Activated CD4-positive, alpha-beta T cell treated with anti-CD3 and anti-CD28 coated beads, Interleukin-2, amount 50 U/mL, for 16 hours (primary cell): ENCODE measurements at regions not wholly inside any gene's neighbourhood (a gene's known extent, or its start where the extent isn't known, plus 50 kb on each side); places are given as distances from the start of the nearest gene placed in this dataset.

Experiments used
- DNase-seq: peaks from one replicate; pipeline ENCODE4 v3.0.0-alpha.2; 2020

DNA sequence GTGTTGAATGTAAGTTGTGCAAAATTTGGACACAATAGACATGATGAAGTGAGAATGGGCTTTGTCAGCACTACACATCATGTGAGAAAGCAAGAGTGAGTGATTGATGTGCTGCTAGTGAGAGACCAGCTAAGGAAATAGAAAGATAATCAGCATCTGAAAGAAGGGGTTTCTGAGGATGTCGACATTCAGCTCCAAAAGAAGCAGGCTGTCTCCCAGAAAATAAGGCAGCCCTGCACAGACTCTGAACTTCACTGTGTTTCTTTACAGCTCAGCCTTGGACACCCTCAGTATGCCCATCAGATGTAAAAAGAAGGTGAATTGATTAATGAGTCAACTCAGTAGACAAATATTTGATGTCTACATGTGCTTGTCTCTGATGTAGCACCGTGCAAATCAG, 80.8 kb upstream of the ADCY2 start:
- DNase-seq: no peak

DNA sequence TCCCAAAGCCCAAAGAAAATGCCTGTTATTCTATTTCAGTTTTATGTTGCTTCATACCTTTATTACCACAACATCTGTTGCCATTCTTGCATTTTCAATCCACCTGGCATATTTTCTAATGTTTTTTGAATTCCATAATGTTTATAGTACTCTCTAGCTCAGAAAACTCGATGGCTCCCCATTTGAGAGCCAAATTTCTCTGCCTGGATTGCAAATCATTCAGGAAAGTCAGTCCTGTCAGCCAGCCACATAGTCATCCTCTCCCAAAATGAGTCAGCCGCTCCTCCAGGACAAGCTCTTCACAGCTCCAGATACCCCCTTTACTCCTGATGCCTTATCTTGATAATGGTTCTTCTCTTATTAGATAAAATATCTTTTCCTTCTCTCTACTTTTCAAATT, 78.2 kb upstream of the ADCY2 start:
- no peak for DNase-seq

DNA sequence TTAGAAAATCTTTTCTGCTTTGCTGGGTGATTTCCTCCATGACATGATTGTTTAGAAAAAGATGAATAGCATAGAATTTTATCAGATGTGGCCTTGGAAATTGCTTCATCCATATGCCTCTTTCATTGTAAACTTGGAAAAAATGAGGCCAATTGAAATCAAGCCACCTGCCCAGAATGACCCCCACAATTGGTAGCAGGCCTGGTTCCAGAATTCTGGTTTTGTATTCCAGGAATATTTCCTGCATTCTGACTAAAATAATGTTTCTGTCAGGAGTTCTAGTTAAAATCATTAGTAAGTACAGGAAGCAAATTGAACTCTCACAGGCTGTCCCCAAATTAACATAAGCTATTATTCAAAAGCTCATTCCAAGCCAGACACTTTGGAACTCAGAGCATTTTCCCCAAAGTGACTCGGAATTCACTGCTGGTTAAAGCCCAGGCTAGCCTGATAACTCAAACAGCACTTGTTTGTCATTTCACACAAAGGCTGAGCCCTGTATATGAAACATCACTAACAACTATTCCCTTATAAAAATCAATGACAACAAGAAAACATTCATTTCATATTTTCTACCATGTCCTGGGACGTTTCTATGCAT, 75.1 kb upstream of the ADCY2 start:
- no peak for DNase-seq

DNA sequence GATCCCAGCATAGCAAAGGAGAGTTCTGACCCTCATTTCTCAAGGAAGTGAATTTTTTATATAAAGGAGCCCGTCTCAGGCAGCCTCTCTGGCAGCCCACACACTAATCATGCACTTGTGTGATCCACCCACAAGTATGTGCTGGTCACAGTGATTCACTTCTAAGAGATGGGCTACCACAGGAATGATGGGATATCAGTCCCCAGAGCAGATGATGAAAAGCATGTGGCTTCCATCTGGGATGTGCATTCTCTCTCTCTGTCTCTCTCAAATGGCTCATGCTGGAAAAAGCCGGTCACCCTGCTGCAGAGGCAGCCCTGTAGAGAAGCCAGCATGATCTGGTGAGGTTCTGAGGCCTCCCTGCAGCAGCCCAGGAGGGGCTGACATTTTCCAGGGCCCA, 74.2 kb upstream of the ADCY2 start:
- no peak for DNase-seq

DNA sequence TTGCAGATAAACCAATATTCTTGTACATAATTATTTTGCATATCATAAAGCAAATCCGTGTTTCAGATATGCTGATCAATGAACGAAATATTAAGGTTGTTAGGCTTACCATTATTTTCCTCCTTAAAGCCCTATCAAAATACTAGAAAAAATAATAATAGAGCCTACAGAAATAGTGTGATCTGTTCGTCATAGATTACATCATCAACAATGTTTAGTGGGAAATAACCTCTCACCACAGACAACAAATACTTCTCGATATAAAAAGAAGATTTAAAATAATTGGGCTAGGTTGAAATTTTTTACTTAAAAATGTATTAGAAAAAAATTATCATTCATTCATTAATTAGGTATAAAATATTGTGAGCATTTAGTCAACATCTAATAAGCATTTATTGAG, 71.0 kb upstream of the ADCY2 start:
- DNase-seq: no peak

DNA sequence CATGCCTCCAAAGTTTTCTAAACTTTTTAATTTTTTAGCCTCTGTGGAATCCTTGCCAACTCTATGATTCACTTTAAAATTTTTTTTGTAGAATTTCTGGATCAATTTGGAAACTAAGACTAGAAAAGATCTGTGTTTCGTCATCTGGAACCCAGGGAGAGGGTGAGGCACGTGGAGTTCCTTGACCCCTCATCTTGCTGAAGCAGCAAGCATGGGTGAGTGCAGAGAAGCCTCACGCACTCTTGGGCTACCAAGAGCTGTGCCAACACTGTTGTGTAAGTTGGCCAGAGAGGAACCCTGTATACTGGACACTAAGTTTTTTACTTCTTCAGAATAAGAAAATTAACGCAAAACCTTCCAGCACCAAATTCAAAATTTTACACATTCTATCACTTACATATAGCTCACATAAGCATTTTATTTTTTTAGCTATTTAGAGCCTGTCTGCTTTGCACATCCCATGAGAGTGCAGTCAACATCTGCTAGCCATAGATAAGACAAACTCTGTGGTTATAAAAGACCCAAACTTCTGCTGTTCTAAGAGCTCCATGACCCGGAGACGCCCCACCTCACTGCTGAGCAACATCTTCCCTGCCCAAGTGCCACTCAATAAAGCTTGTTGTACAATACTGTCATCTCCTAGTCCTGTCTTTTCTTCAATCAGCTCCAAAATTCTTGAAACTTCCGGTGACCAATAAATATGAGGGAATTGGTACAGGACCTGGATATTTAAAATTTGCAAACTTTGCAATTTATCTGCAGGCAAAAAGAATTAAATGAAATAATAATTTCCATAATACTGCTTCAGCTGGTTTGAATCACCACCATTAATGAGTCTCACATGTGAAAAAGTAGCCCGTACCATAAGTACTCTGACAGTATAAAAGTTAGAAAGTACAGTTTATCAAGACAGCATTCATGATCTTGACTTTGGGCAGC, 69.7 kb upstream of the ADCY2 start:
- no peak for DNase-seq

DNA sequence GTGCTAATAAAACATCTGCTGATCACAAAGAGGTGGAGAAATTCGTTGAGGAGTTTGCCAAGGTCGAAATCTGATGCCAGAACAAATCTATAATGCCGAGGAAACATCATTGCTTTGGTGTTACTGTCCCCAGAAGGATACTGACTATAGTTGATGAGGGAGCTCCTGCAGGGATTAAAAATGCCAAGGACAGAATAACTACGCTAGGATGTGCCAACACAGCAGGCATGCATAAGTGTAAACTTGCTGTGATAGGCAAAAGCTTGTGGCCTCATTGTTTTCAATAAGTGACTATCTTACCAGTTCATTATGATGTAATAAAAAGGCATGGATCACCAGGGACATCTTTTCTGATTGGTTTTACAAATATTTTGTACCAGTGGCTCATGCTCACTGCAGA, 66.8 kb upstream of the ADCY2 start:
- DNase-seq: no peak

DNA sequence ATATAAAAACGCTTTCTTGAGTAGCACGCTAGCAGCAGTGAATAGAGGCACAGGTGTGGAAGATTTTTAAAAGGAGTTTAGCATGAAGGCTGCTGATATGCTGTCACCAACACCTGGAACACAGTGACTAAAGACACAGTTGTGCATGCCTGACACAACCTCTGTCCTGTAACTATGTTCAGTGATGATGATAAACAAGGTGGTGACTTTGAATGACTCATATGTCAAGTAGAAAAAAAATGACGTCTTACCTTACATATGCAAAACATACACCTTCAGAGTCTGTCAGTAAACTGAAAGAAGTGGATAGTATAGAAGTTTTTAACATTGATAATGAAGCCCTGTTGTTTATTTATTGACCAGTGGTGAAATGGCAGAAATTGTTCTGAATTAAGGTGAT, 66.2 kb upstream of the ADCY2 start:
- DNase-seq: no peak

DNA sequence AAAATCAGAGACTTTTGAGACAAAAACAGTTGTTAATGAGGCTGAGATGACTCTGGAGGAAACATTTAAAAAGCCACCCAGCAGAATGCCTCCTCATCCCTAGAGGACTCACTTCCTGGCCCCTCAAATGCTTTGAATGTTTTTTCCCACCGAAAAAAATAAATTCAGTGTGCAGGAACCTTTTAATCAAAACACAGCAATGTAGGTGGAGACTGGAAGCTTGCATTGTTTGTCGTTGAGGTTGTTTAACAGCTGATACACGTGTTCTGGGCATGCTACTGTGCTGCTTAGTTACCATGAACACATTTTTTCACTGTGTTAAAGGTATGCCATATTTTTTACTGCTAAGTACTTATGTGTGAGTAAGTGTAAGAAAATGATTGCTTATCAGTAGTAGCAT, 65.7 kb upstream of the ADCY2 start:
- DNase-seq: no peak

DNA sequence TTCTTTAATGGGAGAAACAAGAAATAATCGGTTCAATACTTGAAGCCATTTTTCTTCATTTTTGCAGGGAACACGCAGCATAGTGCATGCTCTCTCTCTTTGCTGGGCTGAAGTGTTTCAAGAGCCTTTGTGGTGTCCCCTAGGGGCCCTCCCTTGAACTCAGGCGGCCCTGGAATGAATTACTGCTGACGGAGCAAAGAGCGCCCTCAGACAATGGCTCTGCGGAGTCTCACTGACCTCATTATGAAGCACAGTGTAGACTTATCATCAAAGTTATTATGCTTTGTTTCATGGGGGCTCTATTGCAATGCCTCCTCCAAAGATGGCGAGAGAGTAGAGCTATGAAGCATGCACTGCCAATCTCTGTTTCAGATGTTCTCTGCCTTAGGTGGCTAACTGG, 64.8 kb upstream of the ADCY2 start:
- no peak for DNase-seq
